ENCODE measurements at regions not wholly inside any gene's neighbourhood (a gene's known extent, or its start where the extent isn't known, plus 50 kb on each side); places are given as distances from the start of the nearest gene placed in this dataset.

- ChIA-PET POLR2A (no interaction called here), CTCF (no interaction called here)
- no peak for TF ChIP-seq CTCF (IDR thresholded peaks at IDR 0.05; ENCODE audit: control extremely low read depth, extremely low read depth, low read depth, missing control alignments)
- DNase-seq (ENCODE audit: extremely low spot score) = no peak
Measured at GRCh38 chr7:156400046-156400445, 240.5 kb upstream of the RNF32 start.

- CTCF ChIA-PET = no interaction called here
- DNase-seq (ENCODE audit: extremely low spot score) = no peak
- TF ChIP-seq CTCF (IDR thresholded peaks at IDR 0.05; ENCODE audit: control extremely low read depth, extremely low read depth, low read depth, missing control alignments) = no peak
- POLR2A ChIA-PET = no interaction called here
Measured at GRCh38 chr7:156397249-156397648, 243.3 kb upstream of the RNF32 start.

DNA sequence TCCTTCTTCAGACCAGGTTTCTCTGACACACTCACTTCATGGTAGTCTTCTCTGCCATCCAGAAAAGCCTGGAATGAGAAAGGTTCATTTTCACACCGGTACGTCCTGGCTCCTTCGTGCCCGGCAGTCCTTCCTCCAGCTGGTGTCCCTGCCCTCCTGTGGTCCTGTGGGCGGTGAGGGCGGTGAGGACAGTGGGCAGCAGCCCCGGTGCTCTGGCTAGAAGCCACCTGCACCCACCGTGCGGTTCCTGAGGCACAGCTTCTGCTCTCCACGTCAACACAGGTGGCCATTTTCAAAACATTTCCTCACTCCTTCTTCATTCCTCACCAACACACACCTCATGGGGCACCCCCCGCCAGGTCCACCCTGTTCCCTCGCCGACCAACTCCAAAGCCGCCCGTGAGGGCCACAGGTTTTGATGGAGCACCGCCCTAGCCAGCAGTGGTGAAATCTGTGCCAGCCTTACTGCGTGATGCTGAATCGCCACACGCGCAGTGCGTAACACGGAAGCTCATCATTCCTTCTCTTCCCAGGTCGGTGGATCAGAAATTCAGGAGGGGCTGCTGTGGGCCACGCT lies 251.4 kb upstream of the RNF32 start:
- ChIA-PET POLR2A (no interaction called here), CTCF (no interaction called here)
- TF ChIP-seq CTCF (IDR thresholded peaks at IDR 0.05; ENCODE audit: control extremely low read depth, extremely low read depth, low read depth, missing control alignments) = no peak
- no peak for DNase-seq (ENCODE audit: extremely low spot score)

DNA sequence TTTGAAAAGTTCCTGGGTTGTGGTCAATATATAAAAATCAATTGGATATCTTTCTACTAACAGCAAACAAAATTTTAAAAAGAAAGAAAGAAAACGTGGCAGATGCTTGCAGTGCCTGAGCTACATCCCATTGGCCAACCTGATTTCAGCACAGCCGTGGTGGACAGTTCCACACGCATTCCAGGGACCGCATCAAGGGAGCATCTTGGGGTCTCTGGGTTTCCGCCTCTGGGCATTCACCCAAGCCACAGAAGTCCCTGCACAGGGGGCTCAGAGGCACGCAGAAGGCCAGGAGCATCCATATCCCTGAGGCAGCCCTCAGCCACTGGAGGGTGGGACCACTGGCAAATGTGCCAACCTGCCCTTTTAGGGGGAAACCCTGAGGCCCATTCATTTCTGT lies 254.5 kb upstream of the RNF32 start:
- CTCF ChIA-PET = interaction anchor here (1.0 kb wide), 1 partner anchor 10 kb away, joined by 3 read pairs; no protein-coding TSS in a partner anchor
- TF ChIP-seq CTCF (IDR thresholded peaks at IDR 0.05; ENCODE audit: control extremely low read depth, extremely low read depth, low read depth, missing control alignments) = no peak
- no peak for DNase-seq (ENCODE audit: extremely low spot score)
- POLR2A ChIA-PET = no interaction called here

DNA sequence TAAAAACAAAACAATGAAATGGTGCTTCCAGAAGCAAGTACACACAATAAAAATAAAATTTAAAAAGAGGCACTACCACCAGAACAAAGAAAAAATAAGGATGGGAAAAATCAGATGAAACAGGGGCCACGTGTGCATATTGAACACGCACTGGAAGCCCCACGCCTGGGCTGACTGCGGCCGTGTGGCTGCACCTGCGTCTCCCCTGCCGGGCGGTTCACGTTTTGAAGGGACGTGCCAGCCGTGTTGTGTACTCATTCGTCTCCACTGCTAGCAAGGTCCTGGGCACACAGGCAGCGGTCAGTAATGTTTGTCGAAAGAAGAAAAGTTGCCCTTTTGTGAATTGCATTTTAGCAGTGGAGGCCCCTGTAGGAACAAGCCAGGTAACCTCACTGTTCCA lies 255.9 kb upstream of the RNF32 start:
- DNase-seq (ENCODE audit: extremely low spot score) = no peak
- TF ChIP-seq CTCF (IDR thresholded peaks at IDR 0.05; ENCODE audit: control extremely low read depth, extremely low read depth, low read depth, missing control alignments) = no peak
- ChIA-PET CTCF (no interaction called here), POLR2A (no interaction called here)

- ChIA-PET CTCF (interaction anchor here (0.8 kb wide), 1 partner anchor 13 kb away, joined by 3 read pairs; no protein-coding TSS in a partner anchor), POLR2A (no interaction called here)
- no peak for DNase-seq (ENCODE audit: extremely low spot score)
- no peak for TF ChIP-seq CTCF (IDR thresholded peaks at IDR 0.05; ENCODE audit: control extremely low read depth, extremely low read depth, low read depth, missing control alignments)
Measured at GRCh38 chr7:156383526-156383925, 257.0 kb upstream of the RNF32 start.

DNA sequence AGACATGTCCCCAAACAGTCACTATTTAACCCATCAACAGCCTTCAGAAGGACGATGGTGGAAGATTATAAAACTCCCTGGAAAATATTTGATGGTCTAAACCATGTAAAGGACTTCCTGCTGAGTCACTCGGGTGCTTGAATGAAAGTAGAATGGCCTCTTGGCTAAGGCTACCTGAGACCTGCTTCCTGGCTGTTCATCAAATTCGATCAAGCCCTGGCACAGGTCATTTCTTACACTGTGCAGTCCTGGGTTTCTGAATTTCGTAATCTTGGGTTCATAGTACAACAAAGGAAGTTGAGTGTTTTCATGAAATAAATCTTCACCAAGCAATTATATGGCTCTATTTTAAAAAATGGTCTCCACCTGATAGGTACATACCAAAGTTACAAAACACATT lies 260.3 kb upstream of the RNF32 start:
- DNase-seq (ENCODE audit: extremely low spot score) = no peak
- TF ChIP-seq CTCF (IDR thresholded peaks at IDR 0.05; ENCODE audit: control extremely low read depth, extremely low read depth, low read depth, missing control alignments) = no peak
- ChIA-PET POLR2A (no interaction called here), CTCF (no interaction called here)
